ENCODE measurements at regions not wholly inside any gene's neighbourhood (a gene's known extent, or its start where the extent isn't known, plus 50 kb on each side); places are given as distances from the start of the nearest gene placed in this dataset.
"Not testable (repeated sequence)": the region's sequence is repeated elsewhere in the genome, so short reads cannot be mapped to it uniquely, and the experiment has no call there.

DNA sequence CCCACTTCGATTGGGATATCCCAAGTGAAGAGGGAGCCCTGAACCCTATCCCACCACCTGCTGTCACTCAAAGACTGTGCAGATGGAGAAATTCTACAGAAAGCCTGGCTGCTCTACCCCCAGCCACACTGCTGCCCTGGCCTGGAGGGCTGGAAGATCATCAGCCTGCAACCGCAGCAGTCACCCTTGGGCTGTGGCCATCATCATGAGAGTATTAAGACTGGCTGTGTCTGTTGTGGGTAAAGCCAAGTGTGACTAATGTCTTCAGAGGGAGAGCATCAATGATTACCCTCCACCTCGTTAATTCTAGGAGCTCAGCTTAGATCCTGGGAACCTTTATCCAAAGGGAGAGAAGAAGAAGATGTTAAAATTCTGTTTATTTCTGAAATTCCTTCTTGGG, 221.5 kb downstream of the TFCP2L1 start:
- DNase-seq, result no peak

DNA sequence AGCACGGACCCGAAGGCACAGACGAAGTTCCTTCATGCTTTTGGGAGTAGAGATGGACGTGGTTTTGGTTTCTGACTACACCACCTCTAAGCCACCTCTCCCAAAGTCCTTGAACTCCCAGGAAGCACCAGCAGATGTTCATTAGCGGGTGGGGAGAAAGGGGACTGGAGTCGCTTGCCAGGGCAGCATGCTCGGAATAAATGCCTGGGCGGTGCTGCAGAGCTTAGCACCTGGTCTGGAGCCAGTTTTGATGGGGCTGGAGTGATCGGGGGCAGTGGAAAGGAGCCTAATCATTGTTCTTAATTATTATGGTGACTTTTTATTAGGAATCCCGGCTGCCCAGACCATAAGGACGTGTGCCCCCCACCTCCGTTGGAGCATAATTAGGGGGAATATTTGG, 220.8 kb downstream of the TFCP2L1 start:
- DNase-seq, result peak; percentile 62

DNA sequence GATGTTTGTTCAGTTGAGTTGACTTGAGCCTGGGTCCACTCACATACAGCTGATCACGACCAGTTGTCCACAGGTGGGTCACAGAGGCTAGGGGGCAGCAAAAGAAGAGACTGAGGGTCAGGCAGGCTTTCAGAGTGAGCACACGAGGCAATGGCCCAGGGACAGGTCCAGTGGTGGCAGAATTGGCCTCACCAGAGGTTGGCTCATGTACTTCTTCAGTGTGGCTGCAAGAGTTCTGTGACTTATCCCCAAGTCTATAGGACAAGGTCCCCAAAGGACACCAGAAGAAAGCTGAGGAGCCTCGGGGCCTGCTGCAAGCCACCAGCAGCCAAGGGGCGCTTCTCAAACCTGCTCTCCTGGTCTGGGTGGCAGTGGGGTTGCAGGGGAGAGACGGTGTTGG, 219.8 kb downstream of the TFCP2L1 start:
- no peak for DNase-seq

GRCh38 chr2:121066526-121066925, 218.5 kb downstream of the TFCP2L1 start:
- DNase-seq, result no peak

GRCh38 chr2:121068851-121069250, 216.2 kb downstream of the TFCP2L1 start:
- DNase-seq, result no peak

DNA sequence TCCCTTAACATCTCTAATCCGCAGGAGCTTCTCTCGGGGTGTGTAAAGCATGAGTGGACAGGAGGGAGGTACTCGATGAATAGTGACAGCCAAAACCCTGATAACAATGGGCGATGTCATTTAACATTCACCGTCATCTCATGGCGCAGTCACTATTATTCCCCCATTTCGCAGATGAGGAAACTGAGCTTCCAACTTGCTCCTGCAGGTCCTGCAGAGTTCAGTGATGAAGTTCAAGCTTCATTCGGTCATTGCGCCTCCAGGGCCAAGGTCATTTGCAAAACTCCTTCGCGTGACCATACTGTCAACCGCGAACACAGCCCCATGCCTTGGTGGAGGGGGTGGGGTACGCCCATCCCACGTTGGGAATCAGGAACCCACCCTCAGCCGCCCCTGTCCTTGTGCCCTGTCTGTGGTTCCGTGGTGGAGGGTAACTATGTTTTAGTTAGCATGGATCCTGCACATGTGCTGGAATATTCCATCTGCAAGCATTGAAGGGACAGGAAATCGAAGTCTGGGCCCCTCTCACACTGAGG, 215.5 kb downstream of the TFCP2L1 start:
- DNase-seq, result no peak

GRCh38 chr2:121070061-121070460, 214.9 kb downstream of the TFCP2L1 start:
- not testable (repeated sequence) for DNase-seq

GRCh38 chr2:121071034-121071504, 213.9 kb downstream of the TFCP2L1 start:
- DNase-seq, result peak; percentile 17

DNA sequence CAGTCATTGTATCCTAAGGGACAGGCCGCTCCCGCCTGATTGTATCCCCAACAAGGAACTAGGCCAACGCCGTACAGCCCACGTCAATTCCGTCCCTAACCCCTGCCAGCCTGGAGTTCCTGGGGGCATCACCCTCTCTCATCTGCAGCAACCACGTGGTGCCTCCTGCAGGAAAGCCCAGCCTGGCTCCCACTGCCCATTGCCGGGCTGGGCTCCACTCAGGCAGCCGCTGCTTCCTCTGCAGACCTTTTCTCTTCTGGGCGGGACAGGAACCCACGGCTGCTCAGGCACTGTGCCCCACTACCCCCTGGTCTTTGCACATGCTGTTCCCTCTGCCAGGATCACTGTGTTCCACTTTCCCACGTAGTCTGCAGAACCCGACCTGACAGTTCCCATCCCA, 212.2 kb downstream of the TFCP2L1 start:
- DNase-seq, result no peak

DNA sequence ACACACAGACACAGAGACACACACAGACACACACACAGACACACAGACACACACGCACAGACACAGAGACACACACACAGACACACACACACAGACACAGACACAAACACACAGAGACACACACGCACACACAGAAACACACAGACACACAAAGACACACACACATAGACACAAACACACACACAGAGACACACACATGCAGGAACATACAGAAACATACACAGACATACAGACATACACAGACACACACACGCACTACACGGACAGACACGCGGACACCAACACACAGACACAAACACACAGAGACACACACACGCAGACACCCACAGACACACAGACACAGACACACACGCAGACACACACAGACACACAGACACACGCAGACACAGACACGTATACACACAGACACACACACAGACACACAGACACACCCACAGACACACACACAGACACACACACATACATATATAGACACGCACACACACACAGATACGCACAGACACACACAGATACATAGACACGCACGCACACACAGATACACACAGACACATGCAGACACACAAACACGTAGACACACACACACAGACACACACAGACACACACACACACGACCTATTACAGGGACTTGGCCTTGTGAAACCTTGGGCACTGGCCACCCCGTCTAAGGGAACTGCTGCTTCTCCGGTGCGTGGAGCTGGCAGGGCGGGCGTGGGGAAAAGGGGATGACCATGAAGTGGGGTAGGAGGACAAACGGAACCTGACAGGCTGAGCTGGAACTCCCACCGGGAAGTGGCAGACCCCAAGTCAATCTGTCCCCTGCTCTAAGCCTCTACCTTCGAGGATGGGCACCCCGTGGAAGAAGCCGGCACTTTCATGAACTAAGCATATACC, 211.4 kb downstream of the TFCP2L1 start:
- DNase-seq, result no peak

DNA sequence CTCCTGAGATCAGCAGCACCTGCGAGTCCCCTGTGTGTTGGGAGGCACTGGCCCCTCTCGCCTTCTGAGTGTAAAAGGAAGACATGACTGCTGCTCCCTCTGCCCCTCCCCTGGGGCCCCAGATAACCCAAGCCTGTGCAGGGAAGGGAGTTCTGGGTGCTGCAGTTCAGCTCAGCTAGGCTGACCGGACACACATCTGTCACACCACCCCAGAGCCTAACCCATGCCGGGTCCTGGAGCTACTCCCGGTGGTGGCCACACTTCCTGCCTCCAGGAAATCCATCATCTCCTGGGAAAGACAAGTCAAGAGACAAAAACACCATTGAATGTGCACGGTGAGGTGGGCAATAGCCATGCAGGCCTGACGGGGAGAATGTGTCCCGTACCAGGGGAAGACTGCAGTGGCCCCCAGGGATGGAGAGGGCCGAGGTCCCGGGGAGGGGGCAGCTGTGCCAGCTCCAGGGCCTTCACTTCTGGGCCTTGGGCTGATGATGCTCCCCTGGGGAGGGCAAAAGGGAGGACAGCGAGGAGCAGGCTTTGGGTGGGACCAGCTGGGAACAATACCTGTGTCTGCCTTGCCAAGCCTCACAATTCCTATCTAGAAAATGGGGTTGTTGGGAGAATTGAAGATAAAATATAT, 210.6 kb downstream of the TFCP2L1 start:
- DNase-seq, result no peak

DNA sequence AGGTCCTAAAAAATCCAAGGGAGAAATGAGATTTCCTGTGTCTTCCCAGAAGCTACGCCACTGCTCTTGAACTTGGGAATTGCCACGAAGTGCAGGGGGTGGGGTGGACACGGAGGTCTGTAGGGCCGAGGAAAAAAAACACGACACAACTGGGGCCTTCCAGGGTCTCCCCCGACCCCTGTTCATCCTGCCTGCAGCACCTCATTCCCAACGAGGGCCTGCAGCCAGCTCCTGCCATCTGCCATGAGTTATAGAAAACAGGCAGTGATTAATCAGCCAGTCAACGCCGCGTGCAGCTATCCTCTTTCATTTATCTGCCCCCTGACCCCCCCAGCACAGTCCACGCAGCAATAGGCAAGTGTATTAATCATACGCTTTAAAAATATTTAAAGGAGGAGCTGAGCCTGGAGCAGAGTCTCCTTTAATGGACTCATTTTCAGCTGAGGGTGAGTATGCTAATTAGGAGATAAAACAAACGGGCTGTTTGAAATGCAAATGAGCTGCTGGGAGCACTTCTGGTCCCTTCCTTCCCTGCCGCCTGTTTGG, 209.9 kb downstream of the TFCP2L1 start:
- DNase-seq, result peak; percentile 66

GRCh38 chr2:121075641-121076497, 209.1 kb downstream of the TFCP2L1 start:
- DNase-seq, result peak; percentile 67

DNA sequence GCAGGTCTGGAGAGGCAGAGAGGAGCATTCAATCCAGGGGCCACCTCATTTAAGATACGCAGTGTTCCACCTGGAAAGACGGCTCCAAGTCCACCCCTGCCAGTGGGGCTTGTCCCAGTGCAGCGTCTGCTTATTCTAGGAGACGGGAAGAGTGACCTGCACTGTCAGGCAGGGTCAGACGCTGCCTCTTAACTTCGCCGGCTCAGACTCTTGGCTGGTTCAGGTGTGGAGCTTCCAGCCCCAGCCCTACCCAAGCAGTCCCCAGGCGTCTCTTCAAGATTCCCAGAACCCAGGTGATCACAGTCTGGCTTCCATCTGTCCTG, 208.5 kb downstream of the TFCP2L1 start:
- no peak for DNase-seq

DNA sequence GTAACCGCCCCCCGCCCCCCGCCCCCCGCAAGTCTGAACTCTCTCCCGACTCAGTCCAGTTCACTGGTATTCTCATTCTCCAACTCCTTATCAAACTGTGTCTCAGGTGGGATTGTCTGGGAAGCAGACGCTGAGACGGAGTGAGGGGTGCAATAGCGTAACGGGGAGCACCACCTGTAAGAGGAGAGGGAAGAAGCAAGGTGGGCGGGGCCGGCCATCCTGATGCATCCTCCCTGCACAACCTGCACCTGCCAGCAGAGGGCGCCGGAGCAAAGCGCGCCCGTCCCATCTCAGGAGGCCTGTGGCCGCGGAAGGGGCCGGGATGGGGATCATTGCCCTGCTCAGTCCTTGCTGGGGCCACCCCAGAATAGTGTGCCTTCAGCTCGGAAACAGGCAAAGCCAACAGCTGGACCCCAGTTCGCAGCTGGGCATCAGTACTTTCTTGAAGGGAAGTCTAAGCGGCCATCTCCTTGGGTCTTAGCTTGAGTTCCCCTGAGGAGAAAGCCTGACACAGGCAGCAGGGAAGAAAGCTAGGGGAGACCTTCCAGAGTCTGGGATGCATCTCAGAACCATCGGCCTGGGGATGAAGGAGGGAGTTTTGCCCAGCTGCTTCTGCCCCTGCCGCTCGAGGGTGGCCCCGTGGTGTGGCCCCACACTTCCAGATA, 208.0 kb downstream of the TFCP2L1 start:
- peak; percentile 41 for DNase-seq

DNA sequence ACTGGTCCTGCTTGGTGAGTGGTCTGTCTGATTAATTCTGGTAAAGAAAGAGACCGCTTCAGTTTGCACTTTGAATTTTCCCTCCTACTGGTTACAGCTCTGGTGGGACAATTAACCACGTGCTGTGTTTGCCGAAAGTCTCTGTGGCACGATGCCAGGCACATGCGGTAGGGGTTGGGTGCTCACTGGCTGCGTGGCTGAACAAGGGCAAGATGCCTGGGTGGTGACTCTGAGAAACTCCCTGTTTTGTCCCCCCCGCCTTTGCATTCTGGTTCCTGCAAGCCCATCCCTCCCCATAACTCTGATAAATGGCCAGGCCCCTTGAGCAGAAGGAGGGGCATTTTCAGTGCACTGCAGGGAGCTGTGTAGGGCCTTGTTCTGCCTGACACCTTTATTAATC, 206.1 kb downstream of the TFCP2L1 start:
- no peak for DNase-seq

GRCh38 chr2:121080013-121080772, 204.8 kb downstream of the TFCP2L1 start:
- DNase-seq, result peak; percentile 7

DNA sequence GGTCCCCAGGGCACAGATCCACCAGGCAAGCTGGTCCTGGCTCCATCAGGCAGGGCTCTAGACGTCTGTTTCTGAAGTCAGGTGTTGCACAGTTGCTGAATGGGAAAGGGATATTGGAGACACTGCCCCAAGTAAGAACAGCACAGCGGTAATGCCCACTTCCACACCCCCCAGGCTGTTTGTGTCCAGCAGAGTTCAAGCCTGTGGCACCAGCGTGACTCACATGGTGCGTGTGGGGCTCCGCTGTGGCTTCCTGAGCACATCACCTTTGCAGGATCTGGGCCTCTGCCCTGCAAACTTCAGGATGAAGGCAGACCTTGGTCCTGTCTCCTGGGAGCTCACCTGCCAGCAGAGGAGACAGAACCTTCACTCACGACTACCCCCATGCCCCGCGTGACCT, 203.3 kb downstream of the TFCP2L1 start:
- no peak for DNase-seq

DNA sequence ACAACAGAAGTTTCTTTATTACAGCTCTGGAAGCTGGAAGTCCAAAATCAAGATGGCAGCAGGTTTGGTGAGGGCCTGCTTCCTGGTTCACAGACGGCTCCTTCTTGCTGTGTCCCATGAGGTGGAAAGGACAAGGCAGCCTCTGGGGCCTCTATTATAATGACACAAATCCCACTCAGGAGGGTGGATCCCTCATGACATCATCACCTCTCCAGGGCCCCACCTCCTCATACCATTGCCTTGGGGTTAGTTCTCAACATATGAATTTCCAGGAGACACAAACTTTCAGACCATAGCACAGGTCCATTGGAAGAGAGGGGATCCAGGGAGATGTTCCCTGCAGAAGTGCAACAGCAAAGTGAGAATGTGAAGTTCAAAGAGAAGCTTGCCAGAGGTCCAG, 202.8 kb downstream of the TFCP2L1 start:
- no peak for DNase-seq

DNA sequence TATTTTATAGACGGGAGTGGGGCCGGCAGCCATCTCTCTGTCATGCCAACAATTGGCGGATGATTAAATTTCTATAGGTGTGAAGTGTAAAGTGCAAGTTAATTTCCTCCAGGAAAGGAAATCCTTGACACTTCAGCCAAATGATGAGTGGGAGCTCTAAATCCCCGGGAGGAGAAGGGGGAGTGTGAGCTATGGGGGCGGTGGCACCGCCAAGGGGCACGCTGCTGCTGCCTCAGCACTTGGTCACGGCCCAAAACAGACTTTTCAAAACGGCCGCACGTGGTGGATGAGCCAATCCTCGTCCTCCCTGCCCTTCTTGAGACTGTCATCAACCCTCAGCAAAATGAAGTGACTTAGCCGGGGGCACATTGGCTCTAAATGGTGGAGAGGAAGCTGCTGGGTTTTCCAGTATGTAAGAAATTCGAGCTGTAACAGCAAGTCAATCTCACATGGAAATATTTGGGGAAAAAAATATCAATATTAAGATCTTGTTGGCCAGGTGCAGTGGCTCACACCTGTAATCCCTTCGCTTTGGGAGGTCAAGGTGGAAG, 200.8 kb downstream of the TFCP2L1 start:
- no peak for DNase-seq

GRCh38 chr2:121085801-121086200, 199.2 kb downstream of the TFCP2L1 start:
- peak; percentile 15 for DNase-seq

All from NCI-H1105 (cell line).